DMS53 treated with DMSO at 0.1 percent for 48 hours (cell line): ENCODE measurements at regions not wholly inside any gene's neighbourhood (a gene's known extent, or its start where the extent isn't known, plus 50 kb on each side); places are given as distances from the start of the nearest gene placed in this dataset.
"Not testable (repeated sequence)": the region's sequence is repeated elsewhere in the genome, so short reads cannot be mapped to it uniquely, and the experiment has no call there.

Experiments
- DNase-seq: peaks from one replicate; lab custom pipeline; 2025; ENCODE audit not compliant: unreplicated experiment; lab: John Stamatoyannopoulos, UW

- no peak for DNase-seq
These were observed 639.0 kb upstream of the ACO1 start for GRCh38 chr9:31745468-31745867.

DNA sequence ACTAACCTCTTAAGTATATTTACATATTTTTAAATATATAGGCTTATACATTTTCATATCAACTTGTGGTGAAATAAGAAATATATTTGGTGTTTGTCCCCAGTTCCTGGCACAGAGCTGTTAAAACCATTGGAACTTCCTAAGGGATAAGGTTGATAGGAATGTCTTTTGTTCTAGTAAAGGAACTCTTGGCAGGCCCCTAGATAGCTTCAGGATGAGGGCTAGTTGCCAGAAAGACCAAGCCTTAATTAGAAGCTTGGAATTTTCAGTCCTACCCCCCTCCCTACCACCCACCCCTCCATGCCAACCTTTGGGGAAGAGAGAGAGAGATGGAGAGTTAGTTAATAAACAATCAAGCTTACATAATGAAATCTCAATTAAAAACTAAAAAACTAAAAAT is 638.6 kb upstream of the ACO1 start:
- no peak for DNase-seq

DNA sequence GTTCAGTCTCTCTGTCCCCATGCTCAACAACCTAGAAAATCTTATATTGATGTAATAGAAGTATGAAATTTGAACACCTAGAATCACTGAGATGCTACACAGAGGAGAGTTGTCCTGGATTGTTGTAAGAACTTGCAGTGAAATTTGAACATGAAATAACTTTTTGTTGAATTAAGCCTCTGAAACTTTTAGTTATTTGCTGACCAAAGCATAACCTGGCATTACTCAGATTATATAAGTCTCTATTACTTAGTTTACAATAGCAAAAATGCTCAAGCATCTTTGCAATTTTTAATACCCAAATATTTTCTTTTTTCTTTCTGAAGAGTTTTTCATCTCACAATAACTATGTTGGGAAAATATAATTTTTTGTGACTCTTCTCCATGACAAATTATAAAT is 630.7 kb upstream of the ACO1 start:
- DNase-seq: no peak

GRCh38 chr9:31759703-31760102 is 624.7 kb upstream of the ACO1 start:
- no peak for DNase-seq

DNA sequence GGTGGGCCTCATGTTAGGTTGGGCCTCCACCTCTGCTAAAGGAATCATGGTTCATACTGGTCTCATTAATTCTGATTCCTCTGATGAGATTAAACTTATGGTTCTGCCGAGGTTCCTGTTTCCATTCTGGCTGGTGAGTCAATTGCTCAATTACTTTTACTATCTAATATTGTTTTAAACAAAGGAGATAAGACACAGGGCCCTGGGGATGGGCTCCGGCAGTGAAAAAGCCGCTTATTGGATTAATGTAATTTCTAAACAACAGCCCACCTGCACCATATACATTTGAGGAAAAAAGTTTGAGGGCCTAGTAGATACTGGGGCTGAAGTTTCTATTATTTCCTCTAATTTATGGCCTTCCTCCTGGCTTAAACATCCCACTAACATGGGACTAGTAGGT is 610.4 kb upstream of the ACO1 start:
- not testable (repeated sequence) for DNase-seq

- no peak for DNase-seq
These were observed 609.9 kb upstream of the ACO1 start for GRCh38 chr9:31774571-31774970.

- no peak for DNase-seq
These were observed 608.0 kb upstream of the ACO1 start for GRCh38 chr9:31776471-31776870.

DNA sequence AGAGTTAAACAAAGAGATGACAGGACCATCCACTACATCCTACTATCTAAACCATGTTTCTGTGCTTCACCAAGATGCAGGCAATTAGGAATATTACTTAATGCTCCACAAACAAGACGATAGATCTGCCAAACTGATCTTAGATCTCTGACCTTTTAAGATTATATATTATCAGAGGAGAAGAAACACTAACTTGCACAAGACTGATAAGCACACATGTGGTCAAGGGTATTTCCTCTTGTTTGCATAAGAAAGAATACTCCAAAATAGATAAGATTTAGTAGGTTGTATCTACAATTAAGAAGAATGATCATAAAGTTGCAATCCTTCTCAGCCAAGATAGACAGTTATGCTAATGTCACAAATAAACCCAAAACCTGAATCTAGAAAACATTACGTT is 601.0 kb upstream of the ACO1 start:
- no peak for DNase-seq

- DNase-seq: no peak
These were observed 593.7 kb upstream of the ACO1 start for GRCh38 chr9:31790720-31791119.

DNA sequence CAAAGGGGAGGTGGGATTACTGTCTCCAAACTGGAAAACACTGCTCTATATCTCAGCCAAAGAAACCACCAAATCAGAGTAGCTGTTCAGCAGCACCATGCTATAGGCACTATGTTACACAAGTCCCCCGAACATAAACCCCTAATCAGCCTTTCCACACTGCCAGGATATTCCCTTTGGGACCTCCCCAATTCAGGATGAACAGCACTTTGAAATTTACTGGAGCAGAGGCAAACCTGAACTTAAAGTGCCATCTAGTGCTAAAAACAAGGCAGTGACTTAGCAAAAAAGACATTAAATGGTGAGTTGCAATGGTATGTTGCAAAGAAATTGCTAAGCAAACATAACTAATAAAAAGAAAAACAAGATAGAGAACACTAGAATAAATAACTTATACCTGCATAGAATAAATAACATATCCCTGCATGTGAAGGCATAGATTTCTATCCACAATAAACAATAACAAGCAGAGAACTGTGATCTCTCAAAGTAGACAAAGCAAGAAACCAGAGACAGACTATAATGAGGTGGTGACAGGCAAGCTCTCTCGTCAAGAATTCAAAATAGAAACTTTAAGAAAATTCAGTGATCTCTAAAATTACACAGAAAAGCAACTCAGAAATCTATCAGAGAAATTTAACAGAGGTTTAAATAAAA is 584.4 kb upstream of the ACO1 start:
- peak; percentile 38 for DNase-seq

DNA sequence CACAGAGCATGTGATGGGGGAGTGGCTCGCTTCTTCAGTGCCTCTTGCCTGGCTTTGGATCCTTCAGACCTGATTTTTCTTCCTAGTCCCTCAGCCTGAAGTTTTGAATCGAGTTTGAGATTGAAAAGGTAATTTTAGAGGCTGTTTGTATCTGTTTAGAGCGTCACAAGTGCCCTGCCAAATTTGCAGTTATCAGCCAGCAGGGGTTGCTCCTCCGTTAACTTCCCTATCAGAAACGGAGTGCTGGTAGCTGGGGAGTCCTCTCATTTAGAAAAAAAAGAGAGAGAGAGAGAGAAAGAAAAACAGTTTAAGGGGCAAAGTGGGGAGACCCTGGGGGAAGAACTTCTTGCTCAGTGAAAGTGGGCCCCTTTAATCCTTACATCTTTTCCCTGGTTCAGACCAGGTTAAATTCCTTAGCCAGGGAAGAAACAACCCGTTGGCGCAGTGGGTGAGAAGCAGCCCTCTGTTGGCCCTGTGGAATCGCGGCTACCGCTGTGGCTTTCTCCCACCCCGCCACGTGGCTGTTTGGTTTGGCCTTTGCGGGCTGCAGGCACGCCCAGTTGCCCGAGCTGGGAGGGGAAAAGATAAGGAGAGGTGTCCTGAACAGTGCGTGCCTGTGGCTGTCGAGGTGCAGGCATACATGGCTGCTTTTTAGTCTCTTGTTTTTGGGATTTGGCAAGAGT is 576.7 kb upstream of the ACO1 start:
- no peak for DNase-seq

DNA sequence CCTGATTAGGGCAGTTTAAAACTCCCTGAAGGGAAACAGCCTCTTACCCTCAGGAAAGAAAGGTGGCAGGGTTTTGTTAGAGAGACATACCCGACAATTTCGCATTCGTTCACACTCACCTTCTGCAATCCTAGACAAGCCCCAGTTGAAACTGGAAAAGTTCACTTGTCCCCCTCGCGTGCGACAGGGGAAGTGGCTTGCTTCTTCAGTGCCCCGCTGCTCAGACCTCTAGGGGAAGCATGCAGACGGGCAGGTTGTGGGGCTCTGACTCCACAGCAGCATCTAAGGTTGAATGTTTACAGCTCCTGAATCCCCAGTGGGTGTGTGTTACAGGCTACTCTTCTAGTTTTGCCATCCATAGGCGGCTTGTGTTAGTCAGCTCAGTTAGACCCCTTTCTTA is 575.7 kb upstream of the ACO1 start:
- no peak for DNase-seq

GRCh38 chr9:31820426-31820825 is 564.0 kb upstream of the ACO1 start:
- no peak for DNase-seq

DNA sequence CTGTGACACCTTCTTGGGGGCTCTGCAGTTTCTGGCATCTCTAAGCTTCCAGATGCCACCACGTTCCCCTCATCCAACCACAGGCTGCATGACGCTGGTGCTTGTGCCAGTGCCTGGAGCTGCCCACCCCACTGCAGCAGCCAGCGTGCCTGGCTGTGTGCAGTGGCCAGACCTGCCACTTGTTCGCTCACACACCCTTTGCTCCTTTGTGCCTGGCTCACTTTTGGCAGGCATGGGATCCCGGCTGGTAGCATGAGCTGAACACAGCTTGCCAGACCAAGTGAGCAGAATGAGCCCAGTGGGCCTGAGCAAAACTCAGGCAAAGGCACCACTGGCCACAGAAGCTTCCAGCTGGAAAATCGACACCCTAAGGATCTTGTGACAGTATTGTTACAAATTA is 562.9 kb upstream of the ACO1 start:
- no peak for DNase-seq

DNA sequence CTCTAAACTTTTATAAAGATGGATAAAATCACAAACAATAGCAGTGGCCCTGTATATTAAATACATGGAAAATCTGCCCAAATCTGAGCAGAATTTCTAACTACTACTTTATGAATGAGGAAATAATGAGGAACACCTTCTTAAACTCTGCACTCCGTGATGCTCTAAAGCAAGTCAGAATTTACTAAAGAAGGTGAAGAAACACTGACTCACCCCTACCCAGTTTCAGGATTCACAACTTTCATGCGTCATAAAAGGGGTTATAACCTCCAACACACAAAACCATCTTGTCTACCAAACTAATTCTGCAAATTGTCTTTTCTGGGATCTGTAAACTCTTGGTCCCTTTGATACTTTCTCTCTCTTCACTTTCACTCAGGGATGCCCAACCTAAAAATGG is 561.1 kb upstream of the ACO1 start:
- DNase-seq: no peak

- DNase-seq: peak; percentile 76
These were observed 559.6 kb upstream of the ACO1 start for GRCh38 chr9:31824860-31825259.

DNA sequence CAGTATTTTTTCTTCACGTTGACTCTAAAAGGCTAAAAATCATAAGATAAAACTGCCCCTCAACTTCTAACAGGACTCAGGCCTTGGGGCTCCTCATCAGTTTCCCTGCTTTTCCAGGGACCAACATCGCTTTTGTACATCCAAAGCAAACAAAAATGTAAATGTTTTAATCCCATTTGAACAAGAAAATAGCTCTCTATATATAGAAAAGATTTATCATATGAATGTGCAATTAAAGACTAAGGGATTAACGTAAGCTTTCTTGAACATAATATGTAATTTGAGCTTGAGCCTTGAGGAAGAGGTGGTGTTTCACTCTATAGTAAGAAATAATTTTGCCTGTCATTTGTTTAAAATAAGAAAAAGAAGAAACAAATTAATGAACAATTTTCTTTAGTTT is 547.2 kb upstream of the ACO1 start:
- DNase-seq: no peak

- peak; percentile 21 for DNase-seq
These were observed 545.2 kb upstream of the ACO1 start for GRCh38 chr9:31839273-31839672.

GRCh38 chr9:31840702-31841101 is 543.7 kb upstream of the ACO1 start:
- no peak for DNase-seq

DNA sequence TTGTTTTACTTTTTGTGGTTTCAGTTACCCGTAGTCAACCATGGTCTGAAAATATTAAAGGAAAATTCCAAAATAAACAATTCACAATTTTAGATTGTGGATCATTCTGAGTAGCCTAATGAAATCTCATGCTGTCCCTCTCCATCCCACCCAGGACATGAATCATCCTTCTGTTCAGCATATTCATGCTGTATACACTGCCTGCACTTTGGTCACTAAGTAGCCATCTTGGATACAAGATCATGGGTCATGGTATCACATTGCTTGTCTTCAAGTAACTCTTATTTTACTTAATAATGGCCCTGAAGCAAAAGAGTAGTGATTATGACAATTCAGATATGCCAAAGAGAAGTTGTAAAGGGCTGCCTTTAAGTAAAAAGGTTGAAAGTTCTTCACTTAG is 536.5 kb upstream of the ACO1 start:
- DNase-seq: peak; percentile 34

DNA sequence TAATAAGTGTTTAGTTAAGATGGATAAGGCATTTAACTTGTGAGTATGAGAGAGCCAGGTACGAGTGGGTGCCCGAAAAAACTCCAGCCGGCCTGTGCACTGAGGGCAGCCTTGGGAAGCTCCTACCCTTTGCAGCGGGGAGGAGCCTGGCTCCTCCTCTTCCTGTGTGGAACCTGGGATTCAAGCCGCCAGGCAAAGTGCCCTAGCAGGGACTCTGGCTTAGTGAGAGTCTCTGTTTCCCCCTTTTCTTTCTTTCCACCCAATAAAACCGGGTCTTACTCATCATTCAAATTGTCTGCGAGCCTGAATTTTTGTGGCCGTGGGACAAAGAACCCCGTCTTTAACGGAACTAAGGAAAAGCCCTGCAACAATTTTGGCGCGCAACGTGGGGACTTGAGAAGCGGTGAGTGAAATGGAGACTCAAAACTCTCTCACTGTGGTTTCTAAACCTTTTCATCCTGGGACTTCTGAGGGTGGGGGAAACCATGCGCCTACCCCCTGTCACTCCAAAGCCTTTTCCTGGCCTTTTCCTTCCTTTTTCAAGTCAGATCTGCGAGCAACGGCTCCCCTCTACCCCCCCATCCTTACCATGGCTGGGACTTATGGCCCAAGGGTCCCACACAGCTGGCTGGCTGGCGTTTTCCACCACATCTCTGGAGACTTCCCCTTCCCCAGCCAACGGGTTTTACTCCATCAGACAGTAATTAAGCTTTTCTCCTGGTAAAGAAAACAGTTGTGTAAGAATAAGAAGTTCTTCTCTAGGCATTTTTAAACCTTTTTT is 535.7 kb upstream of the ACO1 start:
- peak; percentile 68 for DNase-seq

DNA sequence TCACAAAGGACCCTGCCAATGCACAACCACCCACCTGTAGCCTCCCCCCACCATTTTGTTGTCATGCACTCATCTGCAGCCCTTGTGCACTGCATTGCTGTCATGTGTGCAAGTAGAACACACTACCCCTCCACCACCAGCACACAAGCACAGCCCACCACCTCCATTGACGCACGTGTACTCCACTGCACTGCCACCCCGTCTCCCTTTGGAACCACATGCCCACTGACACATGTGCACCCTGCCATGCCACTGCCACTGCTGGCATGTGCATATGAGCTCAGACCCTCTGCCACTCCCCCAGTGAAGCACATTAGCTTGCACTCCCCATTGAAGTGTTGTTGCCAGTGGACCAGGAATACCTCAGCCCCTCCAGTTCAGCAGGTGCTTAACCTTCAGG is 530.3 kb upstream of the ACO1 start:
- no peak for DNase-seq
